ENCODE measurements at regions not wholly inside any gene's neighbourhood (a gene's known extent, or its start where the extent isn't known, plus 50 kb on each side); places are given as distances from the start of the nearest gene placed in this dataset.

DNA sequence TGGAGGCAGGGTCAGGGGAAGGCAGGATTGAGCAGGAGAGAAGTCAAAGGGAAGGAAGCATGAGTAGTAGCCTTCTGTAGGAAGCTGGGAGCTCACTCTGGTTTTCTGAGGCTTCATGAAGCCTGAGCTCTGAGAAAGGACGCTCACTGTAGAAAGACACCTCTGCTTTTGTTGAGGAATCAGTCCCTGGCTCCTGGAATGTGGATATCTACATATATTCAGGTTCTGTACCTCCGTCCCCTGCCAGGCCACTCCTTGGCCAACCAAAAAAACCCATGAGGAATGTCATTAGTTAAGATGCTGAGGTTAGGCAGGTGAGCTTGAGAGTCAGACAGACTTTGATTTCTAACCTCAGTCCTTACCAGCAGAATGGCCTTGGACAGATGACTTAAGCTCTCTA lies 283.5 kb upstream of the HABP2 start:
- intact Hi-C loops (cut with DNase I) = no loop called here

DNA sequence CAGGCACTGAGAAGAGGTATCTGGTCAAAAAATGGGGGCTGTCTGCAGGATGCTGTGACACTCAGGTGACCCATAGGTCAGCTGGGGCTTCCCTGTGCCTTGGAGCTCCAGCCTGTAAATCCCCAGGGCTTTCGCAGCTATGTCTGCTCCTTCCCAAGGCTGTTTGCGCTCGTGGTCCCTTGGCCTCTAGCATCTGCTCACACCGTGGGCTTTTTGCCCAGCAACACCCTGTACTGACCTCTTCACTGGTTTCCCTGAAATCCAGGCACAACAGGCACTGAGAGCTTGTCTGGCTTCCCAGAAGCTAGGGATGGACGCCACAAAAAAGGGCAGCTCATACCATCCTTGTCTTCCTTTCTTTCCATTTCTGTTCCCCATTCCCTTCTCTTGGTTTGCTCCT lies 280.3 kb upstream of the HABP2 start:
- peak in 2 of 7 donors; percentile 22 to 25 for DNase-seq
- Histone ChIP-seq H3K4me3 (no peak overlapping the region), H3K27me3 (no peaks in the 10 kb centered on the region), H3K9me3 (replicated peaks in 1 of 3) (no peaks in the 10 kb centered on the region), H3K4me1 (replicated peaks in 1 of 2) (peaks cover 3 to 13% of the 10 kb centered on the region in 2 donors), H3K27ac (peak overlapping the region in 1 of 5 donors; percentile 82), H3K36me3 (replicated peaks in 1 of 2) (no peaks in the 10 kb centered on the region)
- 54 to 82% (median 78%) methylated on average over 4 to 5 of the region's 5 CpGs for WGBS, 4 donors
- TF ChIP-seq, protein P1, sequence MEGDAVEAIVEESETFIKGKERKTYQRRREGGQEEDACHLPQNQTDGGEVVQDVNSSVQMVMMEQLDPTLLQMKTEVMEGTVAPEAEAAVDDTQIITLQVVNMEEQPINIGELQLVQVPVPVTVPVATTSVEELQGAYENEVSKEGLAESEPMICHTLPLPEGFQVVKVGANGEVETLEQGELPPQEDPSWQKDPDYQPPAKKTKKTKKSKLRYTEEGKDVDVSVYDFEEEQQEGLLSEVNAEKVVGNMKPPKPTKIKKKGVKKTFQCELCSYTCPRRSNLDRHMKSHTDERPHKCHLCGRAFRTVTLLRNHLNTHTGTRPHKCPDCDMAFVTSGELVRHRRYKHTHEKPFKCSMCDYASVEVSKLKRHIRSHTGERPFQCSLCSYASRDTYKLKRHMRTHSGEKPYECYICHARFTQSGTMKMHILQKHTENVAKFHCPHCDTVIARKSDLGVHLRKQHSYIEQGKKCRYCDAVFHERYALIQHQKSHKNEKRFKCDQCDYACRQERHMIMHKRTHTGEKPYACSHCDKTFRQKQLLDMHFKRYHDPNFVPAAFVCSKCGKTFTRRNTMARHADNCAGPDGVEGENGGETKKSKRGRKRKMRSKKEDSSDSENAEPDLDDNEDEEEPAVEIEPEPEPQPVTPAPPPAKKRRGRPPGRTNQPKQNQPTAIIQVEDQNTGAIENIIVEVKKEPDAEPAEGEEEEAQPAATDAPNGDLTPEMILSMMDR (IDR thresholded peaks at IDR 0.05) = no peak
- no peak for TF ChIP-seq POLR2A (IDR thresholded peaks at IDR 0.05)
- intact Hi-C loops (cut with DNase I) = no loop called here

More for the DNA sequence above, 283.5 kb upstream of the HABP2 start:
- WGBS, 4 donors = 84 to 100% (median 96%) methylated on average over 1 to 2 of the region's 2 CpGs
- Histone ChIP-seq H3K27ac (no peak overlapping the region), H3K9me3 (replicated peaks in 1 of 3) (no peaks in the 10 kb centered on the region), H3K27me3 (no peaks in the 10 kb centered on the region), H3K4me1 (replicated peaks in 1 of 2) (peaks cover 7 to 13% of the 10 kb centered on the region in 2 donors), H3K4me3 (no peak overlapping the region), H3K36me3 (replicated peaks in 1 of 2) (no peaks in the 10 kb centered on the region)
- no peak for TF ChIP-seq POLR2A (IDR thresholded peaks at IDR 0.05)
- TF ChIP-seq, protein P1 (IDR thresholded peaks at IDR 0.05) = no peak
- no peak for DNase-seq

DNA sequence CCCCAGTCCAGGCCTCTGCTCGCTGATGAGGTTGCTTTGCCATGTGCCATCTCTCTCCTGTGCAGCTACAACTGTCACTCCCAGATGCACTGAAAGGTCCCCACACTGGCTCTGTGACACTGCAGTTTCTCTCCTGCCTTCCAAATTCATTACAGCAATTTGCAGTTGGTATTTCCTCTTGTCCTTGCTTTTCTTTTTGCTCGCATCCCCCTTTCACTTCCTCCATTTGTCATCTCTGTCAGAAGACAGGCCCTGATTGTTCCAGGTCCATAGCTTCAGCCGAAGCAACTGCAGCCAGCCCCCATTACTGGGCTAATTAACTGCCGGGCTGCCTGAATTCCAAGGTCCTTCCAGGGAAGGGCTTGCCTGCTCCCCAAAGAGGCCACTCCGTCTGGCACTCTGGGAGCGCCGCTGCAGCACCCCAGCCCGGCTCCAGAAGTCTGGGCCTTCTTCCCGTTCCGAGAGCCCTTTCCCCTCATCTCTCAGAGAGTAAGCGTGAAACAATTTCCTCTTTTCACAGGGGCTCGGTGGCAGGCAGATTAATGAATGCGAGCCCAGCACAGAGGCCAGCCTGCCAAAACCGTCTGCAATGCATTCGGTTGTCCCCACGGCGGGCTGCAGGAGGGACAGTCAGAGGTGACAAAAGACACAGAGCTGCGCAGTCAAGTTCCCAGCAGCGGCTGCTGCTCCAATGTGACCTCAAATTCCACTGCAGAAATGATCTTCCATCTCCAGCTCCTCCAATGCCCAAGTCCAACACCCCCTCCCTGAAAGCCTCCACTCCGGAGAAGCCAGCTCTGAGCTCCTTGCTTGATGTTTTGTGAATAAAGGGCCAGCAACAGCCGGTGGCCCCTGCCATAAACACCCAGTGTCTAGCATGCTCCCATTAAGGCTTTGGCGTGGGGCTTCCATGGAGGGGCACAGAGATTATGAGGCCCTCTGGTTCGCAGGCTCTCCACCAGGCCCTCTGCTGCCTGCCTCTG lies 279.4 kb upstream of the HABP2 start:
- WGBS, 4 donors = 51 to 64% (median 58%) methylated on average over 21 to 23 of the region's 23 CpGs
- no peak overlapping the region for H3K4me3 ChIP-seq

More for the DNA sequence above, 279.4 kb upstream of the HABP2 start:
- H3K36me3 ChIP-seq (replicated peaks in 1 of 2) = no peaks in the 10 kb centered on the region
- peak overlapping the region in 3 of 5 donors; percentile 22 to 82 (median 37) for H3K27ac ChIP-seq
- H3K9me3 ChIP-seq (replicated peaks in 1 of 3) = no peaks in the 10 kb centered on the region
- DNase-seq = peak in 6 of 7 donors; percentile 23 to 68 (median 45)
- TF ChIP-seq, protein P1 (IDR thresholded peaks at IDR 0.05) = no peak
- TF ChIP-seq POLR2A (IDR thresholded peaks at IDR 0.05) = no peak
- intact Hi-C loops (cut with DNase I) = no loop called here
- H3K4me1 ChIP-seq (replicated peaks in 1 of 2) = peaks cover 0 to 6% of the 10 kb centered on the region in 2 donors
- no peaks in the 10 kb centered on the region for H3K27me3 ChIP-seq
